ENCODE measurements at regions not wholly inside any gene's neighbourhood (a gene's known extent, or its start where the extent isn't known, plus 50 kb on each side); places are given as distances from the start of the nearest gene placed in this dataset.
A peak's percentile ranks its signal among the peaks of the same experiment; 100 is the strongest.

GRCh38 chr6:2360716-2361115, 115.3 kb upstream of the GMDS start:
- no peak for TF ChIP-seq CTCF (IDR thresholded peaks at IDR 0.05; ENCODE audit: insufficient read depth, low read depth, low read length, missing control alignments)
- H3K4me3 ChIP-seq (ENCODE audit: low read length) = no peak overlapping the region
- no peak for DNase-seq (ENCODE audit: low read depth)

- no peak for TF ChIP-seq CTCF (IDR thresholded peaks at IDR 0.05; ENCODE audit: insufficient read depth, low read depth, low read length, missing control alignments)
- DNase-seq (ENCODE audit: low read depth) = no peak
Observed at GRCh38 chr6:2360126-2360525, 114.7 kb upstream of the GMDS start.

GRCh38 chr6:2355150-2355549, 109.7 kb upstream of the GMDS start:
- no peak overlapping the region for H3K4me3 ChIP-seq (ENCODE audit: low read length)
- no peak for TF ChIP-seq CTCF (IDR thresholded peaks at IDR 0.05; ENCODE audit: insufficient read depth, low read depth, low read length, missing control alignments)
- DNase-seq (ENCODE audit: low read depth) = no peak

More at GRCh38 chr6:2360126-2360525, 114.7 kb upstream of the GMDS start:
- H3K4me3 ChIP-seq (ENCODE audit: low read length) = no peak overlapping the region

GRCh38 chr6:2354138-2354491, 108.7 kb upstream of the GMDS start:
- no peak for DNase-seq (ENCODE audit: low read depth)
- H3K4me3 ChIP-seq (ENCODE audit: low read length) = no peak overlapping the region
- no peak for TF ChIP-seq CTCF (IDR thresholded peaks at IDR 0.05; ENCODE audit: insufficient read depth, low read depth, low read length, missing control alignments)

- TF ChIP-seq CTCF (IDR thresholded peaks at IDR 0.05; ENCODE audit: insufficient read depth, low read depth, low read length, missing control alignments) = peak; percentile 87
- no peak overlapping the region for H3K4me3 ChIP-seq (ENCODE audit: low read length)
- peak; percentile 82 for DNase-seq (ENCODE audit: low read depth)
Observed at GRCh38 chr6:2353412-2354137, 108.2 kb upstream of the GMDS start.

- no peak overlapping the region for H3K4me3 ChIP-seq (ENCODE audit: low read length)
- peak; percentile 30 for DNase-seq (ENCODE audit: low read depth)
- TF ChIP-seq CTCF (IDR thresholded peaks at IDR 0.05; ENCODE audit: insufficient read depth, low read depth, low read length, missing control alignments) = no peak
Observed at GRCh38 chr6:2351807-2352431, 106.5 kb upstream of the GMDS start.

GRCh38 chr6:2351090-2351489, 105.7 kb upstream of the GMDS start:
- no peak overlapping the region for H3K4me3 ChIP-seq (ENCODE audit: low read length)
- DNase-seq (ENCODE audit: low read depth) = no peak
- TF ChIP-seq CTCF (IDR thresholded peaks at IDR 0.05; ENCODE audit: insufficient read depth, low read depth, low read length, missing control alignments) = no peak

Measured in epithelial cell of esophagus (primary cell).